ENCODE measurements at regions not wholly inside any gene's neighbourhood (a gene's known extent, or its start where the extent isn't known, plus 50 kb on each side); places are given as distances from the start of the nearest gene placed in this dataset.

GRCh38 chr21:27764056-27764455 lies 797.2 kb upstream of the ADAMTS5 start:
- no peak for TF ChIP-seq TAF1 (IDR thresholded peaks at IDR 0.05; ENCODE audit: low read depth)
- no peak for TF ChIP-seq EP300 (IDR thresholded peaks at IDR 0.05; ENCODE audit: borderline replicate concordance)
- TF ChIP-seq NFIC (IDR thresholded peaks at IDR 0.05) = no peak
- TF ChIP-seq YY1 (IDR thresholded peaks at IDR 0.05; ENCODE audit: low read depth) = no peak
- TF ChIP-seq CREB1 (IDR thresholded peaks at IDR 0.05; ENCODE audit: low read depth) = no peak
- no peak for TF ChIP-seq TCF12 (IDR thresholded peaks at IDR 0.05; ENCODE audit: low read depth)
- no peak for TF ChIP-seq MAX (IDR thresholded peaks at IDR 0.05)
- TF ChIP-seq USF1 (IDR thresholded peaks at IDR 0.05) = no peak
- no peak for TF ChIP-seq EGR1 (IDR thresholded peaks at IDR 0.05)
- no peak for TF ChIP-seq TEAD4 (IDR thresholded peaks at IDR 0.05)
- TF ChIP-seq RAD21 (IDR thresholded peaks at IDR 0.05; ENCODE audit: low read depth) = no peak
- TF ChIP-seq FOXM1 (IDR thresholded peaks at IDR 0.05; ENCODE audit: borderline replicate concordance, low read depth) = no peak

All from Ishikawa (cell line).